ENCODE measurements at regions not wholly inside any gene's neighbourhood (a gene's known extent, or its start where the extent isn't known, plus 50 kb on each side); places are given as distances from the start of the nearest gene placed in this dataset.

GRCh38 chr6:153368131-153368530 is 237.0 kb upstream of the RGS17 start:
- Histone ChIP-seq H3K4me3 (ENCODE audit: control extremely low read depth in 1 of 5, extremely low read depth in 1 of 5, insufficient read depth in 1 of 5, low read depth in 2 of 5, low read length in 4 of 5) (no peak overlapping the region), H3K4me1 (ENCODE audit: control insufficient read depth in 2 of 2, insufficient read depth in 2 of 2, low read length in 2 of 2) (no peaks in the 10 kb centered on the region), H4K20me1 (ENCODE audit: control insufficient read depth, insufficient read depth, low read length, poor library complexity, severe bottlenecking) (no peaks in the 10 kb centered on the region), H3K27me3 (replicated peaks in 1 of 4; ENCODE audit: control extremely low read depth in 1 of 4, control insufficient read depth in 3 of 4, insufficient read depth in 4 of 4, low read length in 3 of 4) (no peaks in the 10 kb centered on the region), H3K9ac (ENCODE audit: low read length) (no peak overlapping the region), H2AFZ (ENCODE audit: insufficient read depth, low read depth, low read length, poor library complexity, severe bottlenecking) (no peak overlapping the region), H3K36me3 (replicated peaks in 1 of 2; ENCODE audit: control extremely low read depth in 1 of 2, control insufficient read depth in 1 of 2, extremely low read depth in 1 of 2, insufficient read depth in 2 of 2, low read length in 1 of 2) (no peaks in the 10 kb centered on the region), H3K9me3 (ENCODE audit: control extremely low read depth in 1 of 3, control insufficient read depth in 2 of 3, insufficient read depth in 1 of 3, low read length in 2 of 3) (peaks cover 0 to 9% (median 0%) of the 10 kb centered on the region in 3 donors), H3K4me2 (replicated peaks; ENCODE audit: low read depth, low read length, poor library complexity, severe bottlenecking) (no peak overlapping the region), H3K79me2 (ENCODE audit: control insufficient read depth, insufficient read depth, low read length) (no peaks in the 10 kb centered on the region), H3K27ac (ENCODE audit: low read length in 2 of 2) (no peak overlapping the region)
- WGBS (ENCODE audit: insufficient coverage): 100% methylated on average over 3 of the region's 5 CpGs
- CTCF ChIA-PET: no interaction called here
- no peak for DNase-seq
- H3K27ac Mint-ChIP-seq: no peak overlapping the region
- no peak for ATAC-seq (ENCODE audit: low read depth)
- peaks cover 1% of the 10 kb centered on the region for H3K9me3 Mint-ChIP-seq (ENCODE audit: insufficient read depth)
- H3K4me1 Mint-ChIP-seq: no peaks in the 10 kb centered on the region
- H3K27me3 Mint-ChIP-seq: no peaks in the 10 kb centered on the region
- intact Hi-C loops (cut with micrococcal nuclease): no loop called here
- POLR2A ChIA-PET: no interaction called here
- H3K4me3 Mint-ChIP-seq: no peak overlapping the region
- TF ChIP-seq CTCF (IDR thresholded peaks at IDR 0.05) (no peak), EZH2 (IDR thresholded peaks at IDR 0.05; ENCODE audit: borderline replicate concordance, insufficient read depth, low read depth, low read length, poor library complexity, severe bottlenecking) (no peak)

GRCh38 chr6:153367021-153367420 is 235.9 kb upstream of the RGS17 start:
- no peaks in the 10 kb centered on the region for H3K4me1 ChIP-seq (ENCODE audit: control insufficient read depth in 2 of 2, insufficient read depth in 2 of 2, low read length in 2 of 2)
- H3K9ac ChIP-seq (ENCODE audit: low read length): no peak overlapping the region
- intact Hi-C loops (cut with micrococcal nuclease): no loop called here
- H3K27me3 ChIP-seq (replicated peaks in 1 of 4; ENCODE audit: control extremely low read depth in 1 of 4, control insufficient read depth in 3 of 4, insufficient read depth in 4 of 4, low read length in 3 of 4): no peaks in the 10 kb centered on the region
- Mint-ChIP-seq H3K9me3 (ENCODE audit: insufficient read depth) (peaks cover 3% of the 10 kb centered on the region), H3K27me3 (no peaks in the 10 kb centered on the region), H3K4me3 (no peak overlapping the region), H3K4me1 (no peaks in the 10 kb centered on the region), H3K27ac (no peak overlapping the region)
- TF ChIP-seq CTCF (IDR thresholded peaks at IDR 0.05) (no peak), EZH2 (IDR thresholded peaks at IDR 0.05; ENCODE audit: borderline replicate concordance, insufficient read depth, low read depth, low read length, poor library complexity, severe bottlenecking) (no peak)
- H3K36me3 ChIP-seq (replicated peaks in 1 of 2; ENCODE audit: control extremely low read depth in 1 of 2, control insufficient read depth in 1 of 2, extremely low read depth in 1 of 2, insufficient read depth in 2 of 2, low read length in 1 of 2): no peaks in the 10 kb centered on the region
- H3K79me2 ChIP-seq (ENCODE audit: control insufficient read depth, insufficient read depth, low read length): no peaks in the 10 kb centered on the region
- H3K4me3 ChIP-seq (ENCODE audit: control extremely low read depth in 1 of 5, extremely low read depth in 1 of 5, insufficient read depth in 1 of 5, low read depth in 2 of 5, low read length in 4 of 5): no peak overlapping the region
- CTCF ChIA-PET: no interaction called here
- H4K20me1 ChIP-seq (ENCODE audit: control insufficient read depth, insufficient read depth, low read length, poor library complexity, severe bottlenecking): no peaks in the 10 kb centered on the region
- H2AFZ ChIP-seq (ENCODE audit: insufficient read depth, low read depth, low read length, poor library complexity, severe bottlenecking): no peak overlapping the region
- POLR2A ChIA-PET: no interaction called here
- ATAC-seq (ENCODE audit: low read depth) (no peak), DNase-seq (no peak)
- no peak overlapping the region for H3K27ac ChIP-seq (ENCODE audit: low read length in 2 of 2)
- no peak overlapping the region for H3K4me2 ChIP-seq (replicated peaks; ENCODE audit: low read depth, low read length, poor library complexity, severe bottlenecking)
- WGBS (ENCODE audit: insufficient coverage): 90% methylated on average over 5 of the region's 6 CpGs
- H3K9me3 ChIP-seq (ENCODE audit: control extremely low read depth in 1 of 3, control insufficient read depth in 2 of 3, insufficient read depth in 1 of 3, low read length in 2 of 3): peaks cover 0 to 9% (median 0%) of the 10 kb centered on the region in 3 donors
